A549 (cell line): ENCODE measurements at regions not wholly inside any gene's neighbourhood (a gene's known extent, or its start where the extent isn't known, plus 50 kb on each side); places are given as distances from the start of the nearest gene placed in this dataset.

Experiments used
- RCOR1 ChIP-seq: fragments of 150-350 bp; IDR thresholded peaks from 2 replicates; pipeline ENCODE4 v1.6.1; 2014; ENCODE audit warnings: antibody characterized with exemption, low read length, low read depth
- REST ChIP-seq: fragments of 200-600 bp; sonication (generic); IDR thresholded peaks from 2 replicates; pipeline ENCODE4 v1.6.1; 2016; ENCODE audit warnings: antibody characterized with exemption, mild to moderate bottlenecking, moderate library complexity
- TF ChIP-seq, protein P1 (sequence below): fragments of >200 bp; sonication (Bioruptor Twin); formaldehyde crosslinking; IDR thresholded peaks from 3 replicates; pipeline ENCODE4 v1.6.1; 2016
- TF ChIP-seq, protein P2 (sequence below): fragments of >200 bp; sonication (Bioruptor Twin); formaldehyde crosslinking; IDR thresholded peaks from 3 replicates; pipeline ENCODE4 v1.5.1; 2016

- no peak for TF ChIP-seq RCOR1
- TF ChIP-seq, protein P1, sequence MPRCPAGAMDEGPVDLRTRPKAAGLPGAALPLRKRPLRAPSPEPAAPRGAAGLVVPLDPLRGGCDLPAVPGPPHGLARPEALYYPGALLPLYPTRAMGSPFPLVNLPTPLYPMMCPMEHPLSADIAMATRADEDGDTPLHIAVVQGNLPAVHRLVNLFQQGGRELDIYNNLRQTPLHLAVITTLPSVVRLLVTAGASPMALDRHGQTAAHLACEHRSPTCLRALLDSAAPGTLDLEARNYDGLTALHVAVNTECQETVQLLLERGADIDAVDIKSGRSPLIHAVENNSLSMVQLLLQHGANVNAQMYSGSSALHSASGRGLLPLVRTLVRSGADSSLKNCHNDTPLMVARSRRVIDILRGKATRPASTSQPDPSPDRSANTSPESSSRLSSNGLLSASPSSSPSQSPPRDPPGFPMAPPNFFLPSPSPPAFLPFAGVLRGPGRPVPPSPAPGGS = no peak
- TF ChIP-seq REST = no peak
- TF ChIP-seq, protein P2, sequence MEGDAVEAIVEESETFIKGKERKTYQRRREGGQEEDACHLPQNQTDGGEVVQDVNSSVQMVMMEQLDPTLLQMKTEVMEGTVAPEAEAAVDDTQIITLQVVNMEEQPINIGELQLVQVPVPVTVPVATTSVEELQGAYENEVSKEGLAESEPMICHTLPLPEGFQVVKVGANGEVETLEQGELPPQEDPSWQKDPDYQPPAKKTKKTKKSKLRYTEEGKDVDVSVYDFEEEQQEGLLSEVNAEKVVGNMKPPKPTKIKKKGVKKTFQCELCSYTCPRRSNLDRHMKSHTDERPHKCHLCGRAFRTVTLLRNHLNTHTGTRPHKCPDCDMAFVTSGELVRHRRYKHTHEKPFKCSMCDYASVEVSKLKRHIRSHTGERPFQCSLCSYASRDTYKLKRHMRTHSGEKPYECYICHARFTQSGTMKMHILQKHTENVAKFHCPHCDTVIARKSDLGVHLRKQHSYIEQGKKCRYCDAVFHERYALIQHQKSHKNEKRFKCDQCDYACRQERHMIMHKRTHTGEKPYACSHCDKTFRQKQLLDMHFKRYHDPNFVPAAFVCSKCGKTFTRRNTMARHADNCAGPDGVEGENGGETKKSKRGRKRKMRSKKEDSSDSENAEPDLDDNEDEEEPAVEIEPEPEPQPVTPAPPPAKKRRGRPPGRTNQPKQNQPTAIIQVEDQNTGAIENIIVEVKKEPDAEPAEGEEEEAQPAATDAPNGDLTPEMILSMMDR = no peak
Measured at GRCh38 chr16:82476786-82477185, 150.0 kb upstream of the CDH13 start.
